GM18951 (cell line): ENCODE measurements at regions not wholly inside any gene's neighbourhood (a gene's known extent, or its start where the extent isn't known, plus 50 kb on each side); places are given as distances from the start of the nearest gene placed in this dataset.

ENCODE experiments used
- POLR2A ChIP-seq: IDR thresholded peaks from 4 replicates; pipeline ENCODE4 v1.6.1; 2011; ENCODE audit warnings: mild to moderate bottlenecking; ENCODE audit not compliant: insufficient read length, insufficient read depth; ENCODE audit errors: extremely low read depth
- in situ Hi-C: fragments of 300-500 bp; cut with MboI; formaldehyde crosslinking; loops from one replicate; pipeline ENCODE4 v1.12.0; 2022; ENCODE audit warnings: low sequenced_read_pairs, mixed read lengths, inconsistent platforms; ENCODE audit not compliant: unreplicated experiment

- no peak for TF ChIP-seq POLR2A
- in situ Hi-C loops: no loop called here
Measured at GRCh38 chr13:22112956-22113745, 442.3 kb downstream of the FGF9 start.

- TF ChIP-seq POLR2A: no peak
- in situ Hi-C loops: no loop called here
Measured at GRCh38 chr13:22114630-22115311, 443.9 kb downstream of the FGF9 start.

GRCh38 chr13:22118158-22118557 is 447.3 kb downstream of the FGF9 start:
- in situ Hi-C loops: no loop called here
- no peak for TF ChIP-seq POLR2A

GRCh38 chr13:22120646-22121045 is 449.8 kb downstream of the FGF9 start:
- TF ChIP-seq POLR2A: no peak
- in situ Hi-C loops: no loop called here

- no peak for TF ChIP-seq POLR2A
- in situ Hi-C loops: no loop called here
Measured at GRCh38 chr13:22121146-22121739, 450.4 kb downstream of the FGF9 start.

- in situ Hi-C loops: no loop called here
Measured at GRCh38 chr13:22126433-22127021, 455.7 kb downstream of the FGF9 start.

GRCh38 chr13:22127277-22128164 is 456.6 kb downstream of the FGF9 start:
- TF ChIP-seq POLR2A: no peak
- in situ Hi-C loops: no loop called here

More at GRCh38 chr13:22126433-22127021, 455.7 kb downstream of the FGF9 start:
- TF ChIP-seq POLR2A: no peak

GRCh38 chr13:22128441-22129408 is 457.9 kb downstream of the FGF9 start:
- in situ Hi-C loops: no loop called here
- TF ChIP-seq POLR2A: no peak

- in situ Hi-C loops: no loop called here
Measured at GRCh38 chr13:22130254-22130653, 459.4 kb downstream of the FGF9 start.

GRCh38 chr13:22134261-22134660 is 463.4 kb downstream of the FGF9 start:
- in situ Hi-C loops: no loop called here

More at GRCh38 chr13:22130254-22130653, 459.4 kb downstream of the FGF9 start:
- TF ChIP-seq POLR2A: no peak

GRCh38 chr13:22135446-22135845 is 464.6 kb downstream of the FGF9 start:
- TF ChIP-seq POLR2A: no peak
- in situ Hi-C loops: no loop called here

More at GRCh38 chr13:22134261-22134660, 463.4 kb downstream of the FGF9 start:
- TF ChIP-seq POLR2A: no peak
